ENCODE measurements at regions not wholly inside any gene's neighbourhood (a gene's known extent, or its start where the extent isn't known, plus 50 kb on each side); places are given as distances from the start of the nearest gene placed in this dataset.
"Not testable (repeated sequence)": the region's sequence is repeated elsewhere in the genome, so short reads cannot be mapped to it uniquely, and the experiment has no call there.

DNA sequence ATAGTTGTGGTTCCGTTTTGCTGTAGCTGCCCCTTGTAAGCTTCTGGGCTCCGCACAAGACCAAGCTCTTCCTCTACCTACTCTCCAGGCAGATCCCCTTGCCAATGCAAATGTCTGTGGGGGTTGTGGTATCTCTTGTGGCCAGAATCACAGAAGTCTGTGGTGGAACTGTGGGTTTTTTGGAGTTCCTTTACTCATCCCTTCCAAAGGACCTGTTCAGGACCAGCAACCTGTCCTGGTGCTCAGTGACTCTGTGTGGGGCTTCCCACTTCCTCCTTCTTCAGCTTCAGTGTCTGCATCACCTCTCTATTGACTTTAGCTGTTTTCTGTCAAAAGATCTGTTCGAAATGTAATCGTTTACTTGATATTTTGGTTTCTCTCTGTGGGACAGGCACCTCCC lies 441.3 kb upstream of the ADAMTSL1 start:
- DNase-seq (ENCODE audit: low read depth), result no peak

DNA sequence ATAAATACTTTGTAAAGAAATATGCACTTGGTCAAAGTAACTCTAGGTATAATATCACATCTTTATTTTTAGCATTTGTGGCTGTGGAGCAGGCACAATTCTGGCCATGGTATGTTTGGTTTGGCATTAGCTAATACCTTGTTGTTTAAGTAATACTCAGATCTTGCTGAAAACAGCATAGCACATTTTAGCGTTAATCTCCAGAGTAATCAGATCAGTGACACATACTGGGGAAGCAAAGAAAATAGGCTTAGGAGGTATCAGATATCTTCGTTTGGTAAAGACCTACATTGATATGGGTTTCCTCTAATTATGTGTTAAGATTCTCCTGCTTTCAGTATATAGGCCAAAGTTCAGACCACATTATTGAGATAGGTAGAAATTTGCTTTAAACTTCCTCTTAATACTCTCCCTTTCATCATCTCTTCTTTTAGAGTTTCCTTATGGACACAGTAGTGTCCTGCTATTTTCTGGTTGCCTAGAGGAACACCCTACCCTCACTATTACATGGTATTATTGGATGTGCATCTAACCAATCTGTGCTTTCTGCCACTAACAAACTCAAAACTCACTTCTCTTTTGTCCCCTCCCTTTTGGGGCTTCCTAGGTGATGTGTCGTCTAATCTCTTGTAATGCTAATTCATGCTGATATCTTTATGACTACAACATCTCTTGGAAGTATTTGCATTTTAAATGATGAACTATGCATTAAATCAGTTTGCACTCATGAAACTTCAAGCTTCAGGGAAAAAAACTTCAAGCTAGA lies 437.3 kb upstream of the ADAMTSL1 start:
- no peak for DNase-seq (ENCODE audit: low read depth)

DNA sequence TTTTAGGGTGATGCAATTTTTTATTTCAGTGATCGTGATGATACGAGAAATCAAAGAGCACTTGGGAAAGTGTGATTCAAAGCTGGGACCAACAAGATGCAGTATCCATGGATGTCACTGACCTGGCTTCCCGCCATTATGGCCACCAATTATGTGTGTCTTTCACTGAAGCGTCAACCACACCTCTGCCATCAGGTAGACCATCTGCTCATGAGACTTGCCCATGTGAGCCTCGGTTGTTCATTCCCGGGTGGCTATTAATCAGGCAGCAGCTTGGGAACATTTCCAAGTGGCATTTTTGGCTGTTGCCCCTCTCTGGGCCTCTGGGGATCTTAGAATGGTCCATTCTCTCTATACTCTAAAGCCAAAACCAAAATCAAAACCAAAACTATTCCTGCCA lies 436.0 kb upstream of the ADAMTSL1 start:
- DNase-seq (ENCODE audit: low read depth), result no peak

DNA sequence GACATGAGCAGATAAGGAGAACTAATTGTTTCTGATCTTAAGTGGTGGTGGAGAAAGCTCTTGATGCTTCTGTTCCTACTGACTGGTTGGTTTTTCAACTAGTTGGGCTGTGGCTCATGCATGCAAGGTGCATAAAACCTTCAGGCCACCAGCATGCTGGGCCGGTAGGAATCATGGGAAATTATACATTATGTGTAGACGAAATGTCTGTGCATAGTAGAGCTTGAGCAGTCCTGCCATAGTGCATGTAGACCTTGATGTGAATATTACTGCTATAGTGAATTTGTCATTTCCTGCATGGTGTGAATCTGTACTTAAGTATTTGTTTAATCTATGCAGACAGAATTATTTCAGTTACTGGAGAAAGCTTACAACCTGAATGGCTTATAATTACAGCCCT lies 433.6 kb upstream of the ADAMTSL1 start:
- DNase-seq (ENCODE audit: low read depth), result no peak

DNA sequence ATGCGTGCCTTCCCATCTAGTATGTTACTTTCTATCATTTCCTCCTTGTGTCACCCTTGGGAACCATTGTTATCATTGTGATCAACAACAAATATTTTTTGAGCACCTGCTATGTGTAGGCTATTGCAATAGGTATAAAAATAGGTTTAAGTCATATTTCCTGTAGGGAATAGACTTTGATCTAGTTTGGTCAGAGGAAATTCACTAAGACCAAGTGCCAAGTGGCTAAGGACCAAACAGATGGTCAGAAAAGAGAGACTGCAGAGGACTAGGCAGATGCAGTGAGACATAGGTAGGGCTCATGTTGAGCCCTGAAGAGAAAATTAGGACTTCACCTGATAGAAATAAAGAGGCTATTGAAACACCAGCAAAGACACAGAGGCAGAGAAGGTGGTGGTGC lies 430.0 kb upstream of the ADAMTSL1 start:
- DNase-seq (ENCODE audit: low read depth), result no peak

DNA sequence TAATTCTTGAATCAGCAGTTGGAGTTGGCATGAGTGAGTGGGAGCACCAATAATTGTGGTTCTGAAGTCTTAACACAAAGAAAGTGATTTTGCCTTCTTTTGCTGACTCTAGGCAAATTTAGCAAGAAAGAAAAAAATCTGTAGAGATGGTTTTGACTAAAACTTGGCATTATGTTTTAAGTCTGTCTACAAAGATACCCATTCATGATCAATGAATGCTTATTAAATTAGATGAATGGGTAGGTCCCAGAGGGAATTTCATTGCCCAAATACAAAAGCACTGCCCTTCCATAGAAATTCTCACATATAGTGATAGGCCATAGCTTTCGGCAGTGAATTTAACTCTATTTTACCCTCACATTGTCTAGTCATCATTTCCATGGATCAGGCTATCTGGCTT lies 428.6 kb upstream of the ADAMTSL1 start:
- DNase-seq (ENCODE audit: low read depth), result no peak

DNA sequence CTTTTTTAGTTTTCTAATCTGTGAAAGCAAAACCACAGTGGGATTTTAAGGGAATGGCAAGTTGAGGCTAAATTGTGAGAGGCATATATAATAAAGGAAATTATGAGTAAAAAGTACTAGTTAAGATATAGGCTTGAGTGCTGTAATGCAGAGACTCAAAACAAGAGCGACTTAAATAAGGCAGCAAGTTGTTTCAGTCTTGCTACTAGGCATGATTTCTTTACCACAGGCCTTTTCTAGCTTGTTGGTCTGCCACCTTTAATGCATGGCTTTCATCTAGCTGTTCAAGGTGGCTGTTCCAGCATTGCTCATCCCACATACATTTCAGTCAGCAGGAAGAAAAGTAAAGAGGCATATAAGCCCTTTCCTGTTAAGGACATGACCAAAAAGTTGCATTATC lies 427.9 kb upstream of the ADAMTSL1 start:
- DNase-seq (ENCODE audit: low read depth), result no peak

DNA sequence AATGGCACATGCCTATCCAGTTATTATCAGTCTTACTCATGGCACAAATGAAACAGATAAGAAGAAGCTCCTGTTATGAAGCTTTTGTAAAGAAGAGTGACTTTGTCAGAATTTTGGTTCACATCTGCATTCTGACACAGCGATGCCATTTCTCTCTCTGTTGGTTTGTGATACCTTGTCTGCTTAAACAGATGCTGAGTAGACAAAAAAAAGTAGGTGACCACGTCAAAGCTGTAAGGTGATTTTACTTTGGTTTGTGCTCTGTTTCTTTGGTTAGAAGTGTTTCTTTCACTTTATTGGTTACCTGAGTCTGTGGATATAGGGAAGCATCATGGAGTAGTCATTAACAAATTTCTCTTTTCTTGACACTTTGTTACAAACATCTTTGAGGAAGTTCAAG lies 422.3 kb upstream of the ADAMTSL1 start:
- DNase-seq (ENCODE audit: low read depth), result no peak

DNA sequence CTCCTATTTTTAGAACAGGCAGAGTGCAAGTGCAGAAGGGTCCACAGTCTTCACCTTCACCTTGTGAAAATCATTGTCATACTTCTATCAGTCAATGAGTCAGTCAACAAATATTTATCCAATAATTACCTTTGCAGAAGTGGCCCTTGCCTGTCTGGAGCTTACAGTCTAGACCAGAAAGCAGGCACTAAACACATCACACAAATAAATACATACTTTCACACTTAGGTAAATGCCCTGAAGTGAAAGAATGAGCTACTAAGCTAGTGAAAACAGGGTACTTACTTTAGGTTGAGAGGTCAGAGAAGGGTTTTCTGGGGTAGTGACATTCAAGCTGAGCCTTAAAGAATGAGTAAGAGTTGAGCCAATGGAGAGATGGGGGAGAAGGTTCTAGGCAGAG lies 421.9 kb upstream of the ADAMTSL1 start:
- no peak for DNase-seq (ENCODE audit: low read depth)

DNA sequence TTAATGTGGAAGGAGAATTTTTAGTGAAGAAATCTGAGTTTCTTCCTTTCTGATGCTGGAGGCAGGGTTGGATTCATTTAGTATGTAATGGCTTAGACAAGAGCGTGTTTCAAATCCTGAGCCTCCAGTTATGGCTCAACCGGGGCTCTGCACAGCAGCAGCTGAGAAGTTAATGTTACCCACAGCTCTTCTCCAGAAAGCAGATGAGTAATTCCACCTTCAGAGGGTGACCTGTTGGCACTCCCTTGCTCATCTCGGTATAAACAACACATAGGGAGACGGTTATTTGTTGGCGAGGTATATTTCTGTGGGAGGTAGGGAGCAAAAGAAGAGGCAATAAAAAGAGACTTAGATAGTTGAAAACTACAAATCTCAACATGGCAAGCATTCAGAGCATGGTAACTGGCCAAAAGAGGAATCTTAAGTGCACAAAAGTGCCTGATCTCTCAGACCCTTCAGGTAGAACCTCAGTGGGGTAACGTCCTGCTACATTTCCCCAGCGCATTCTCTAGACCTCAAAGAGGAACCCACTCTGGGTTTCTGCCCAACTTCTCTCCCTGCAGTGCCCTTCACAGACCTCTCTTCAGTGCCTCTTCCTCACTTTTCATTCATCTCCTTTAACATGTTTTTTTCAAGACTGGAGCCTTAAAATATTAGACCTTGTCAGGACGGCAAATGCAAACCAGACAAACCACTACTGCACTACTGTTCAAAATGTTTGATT lies 417.5 kb upstream of the ADAMTSL1 start:
- DNase-seq (ENCODE audit: low read depth), result no peak

DNA sequence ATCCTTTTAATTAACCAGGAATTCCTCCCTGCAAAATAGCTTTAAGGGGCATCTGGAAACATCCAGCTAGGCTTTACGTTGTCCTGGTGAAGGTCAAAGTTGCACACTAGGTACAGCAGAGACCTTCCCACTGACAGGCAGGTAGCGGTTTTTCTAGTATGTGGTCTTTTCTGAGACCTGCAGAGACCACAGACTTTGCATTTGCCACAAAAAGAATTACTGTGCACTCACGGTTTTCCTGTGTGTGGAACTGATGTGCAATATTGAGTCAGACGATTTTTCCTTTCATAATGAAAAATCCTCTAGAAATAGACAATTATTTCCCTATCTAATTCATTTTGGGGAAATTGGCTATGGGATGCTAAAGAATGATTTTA lies 417.0 kb upstream of the ADAMTSL1 start:
- DNase-seq (ENCODE audit: low read depth), result no peak

DNA sequence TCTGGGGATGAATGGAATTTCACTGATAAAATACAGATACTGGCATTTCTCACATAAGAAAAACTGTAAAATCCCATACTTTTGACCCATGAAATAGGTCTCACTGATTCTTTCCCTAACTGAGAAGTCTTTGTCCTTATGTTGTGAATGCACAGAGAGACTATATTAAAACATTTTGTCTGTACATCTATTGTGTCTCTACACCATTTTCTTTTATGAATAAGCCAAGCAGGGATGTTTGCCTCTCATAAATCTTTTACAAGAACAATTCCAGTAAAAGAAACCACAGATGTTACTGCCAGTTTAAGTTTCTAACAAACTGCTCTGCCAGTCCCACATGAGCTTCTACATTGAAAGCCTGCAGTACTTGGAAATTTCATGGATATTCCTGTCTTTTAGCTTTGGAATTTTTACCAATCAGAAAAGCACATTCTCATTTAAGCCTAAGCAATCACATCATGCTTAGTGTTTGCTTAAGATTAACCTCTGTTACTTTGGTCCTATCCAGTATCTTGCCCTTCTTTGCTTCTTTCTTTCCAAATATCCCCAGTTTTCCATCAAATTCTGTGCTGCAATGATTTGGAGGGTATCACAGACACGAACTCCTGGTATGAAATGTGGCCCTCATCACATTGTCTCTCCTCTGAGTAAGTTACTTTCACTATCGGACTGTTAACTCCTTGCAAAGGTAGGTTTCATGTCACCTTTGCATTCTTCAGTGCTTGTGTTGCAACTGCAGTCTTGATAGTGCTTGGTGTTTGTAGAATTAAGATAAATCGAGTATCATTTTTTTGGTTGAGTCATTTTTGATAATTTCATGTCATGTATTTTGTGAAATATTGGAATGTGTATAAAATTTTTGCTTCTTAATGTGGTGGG lies 415.1 kb upstream of the ADAMTSL1 start:
- no peak for DNase-seq (ENCODE audit: low read depth)

DNA sequence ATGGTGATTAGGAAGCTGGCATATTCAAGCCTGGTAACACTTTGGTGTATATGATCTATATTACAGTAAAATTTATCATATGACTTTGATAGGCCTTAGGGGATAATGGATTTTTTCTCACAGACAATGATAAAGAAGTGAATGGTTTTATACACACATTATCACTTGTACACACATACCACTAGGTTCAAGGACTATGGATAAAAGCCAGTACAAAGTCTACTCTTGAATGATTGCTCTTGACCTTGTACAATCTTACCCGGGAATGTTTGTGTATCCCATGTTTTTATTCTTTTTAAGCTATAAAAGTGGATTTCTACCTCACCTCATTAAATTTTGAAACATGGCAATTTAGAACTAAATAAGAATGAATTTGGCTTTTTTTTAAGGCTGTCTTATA lies 414.5 kb upstream of the ADAMTSL1 start:
- DNase-seq (ENCODE audit: low read depth), result no peak

DNA sequence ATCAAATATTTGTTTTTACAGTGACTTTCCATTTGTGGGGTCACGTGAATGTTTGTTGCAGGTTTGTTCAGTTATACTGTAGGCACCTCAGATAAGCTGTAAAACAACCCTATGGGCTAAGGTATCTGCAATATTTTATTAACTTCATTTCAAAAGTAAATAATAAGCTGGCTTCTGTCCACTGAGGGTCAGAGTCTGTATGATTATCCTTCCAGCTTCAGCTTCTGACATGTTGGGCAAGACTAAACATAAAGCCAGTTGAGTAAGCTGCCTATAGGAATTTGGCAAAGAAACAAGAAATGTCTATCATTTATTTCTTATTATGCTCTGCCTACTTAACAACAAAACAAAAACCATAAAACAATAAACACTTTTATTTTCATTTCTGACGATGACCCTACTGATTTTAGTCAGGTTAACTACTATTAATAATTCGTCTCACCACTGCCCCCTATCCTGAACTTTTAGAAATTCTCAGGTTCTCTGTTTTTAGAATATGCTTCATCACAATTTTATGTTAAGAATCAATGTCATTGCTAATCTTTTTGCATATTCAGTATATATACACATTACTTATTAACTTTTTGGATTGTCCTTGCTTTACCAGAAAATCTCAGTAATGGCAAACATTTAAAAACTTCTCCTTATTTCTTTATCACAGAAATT lies 413.6 kb upstream of the ADAMTSL1 start:
- DNase-seq (ENCODE audit: low read depth), result no peak

DNA sequence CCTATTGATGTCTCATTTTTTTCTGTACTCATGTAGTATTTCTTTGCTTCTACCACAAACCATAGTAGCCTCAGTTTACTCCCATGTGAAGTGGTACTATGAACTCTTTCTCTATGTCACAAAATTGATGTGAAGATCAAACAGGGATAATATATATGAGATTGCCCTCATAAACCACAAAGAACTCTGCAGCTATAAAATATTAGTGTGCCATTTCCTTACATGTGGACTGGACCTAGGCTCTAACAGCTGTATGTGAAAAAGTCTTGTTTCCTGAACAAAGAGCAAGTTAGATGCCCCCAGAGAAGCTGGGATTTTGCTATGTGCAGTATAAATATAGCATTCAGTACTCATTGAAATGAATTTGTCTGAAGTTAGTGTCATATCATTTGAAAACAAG lies 412.6 kb upstream of the ADAMTSL1 start:
- no peak for DNase-seq (ENCODE audit: low read depth)

DNA sequence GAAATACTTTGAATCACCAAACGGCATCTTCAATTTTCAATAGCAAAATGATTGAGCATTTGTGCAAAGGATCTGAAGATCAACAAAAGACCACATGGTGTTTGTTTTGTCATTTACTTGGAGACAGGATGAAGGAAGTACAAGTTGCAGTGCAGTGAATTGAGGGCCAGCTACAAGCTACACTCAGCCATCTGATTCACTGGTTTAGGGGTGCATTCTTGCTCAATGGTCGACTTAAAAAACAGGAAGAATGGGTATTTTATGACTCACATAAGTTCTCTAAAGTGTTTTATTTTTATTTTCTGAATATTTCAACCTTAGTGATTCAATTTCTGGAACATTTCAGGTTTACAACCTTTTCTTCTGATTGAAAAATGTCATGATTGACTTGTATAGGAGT lies 412.1 kb upstream of the ADAMTSL1 start:
- no peak for DNase-seq (ENCODE audit: low read depth)

DNA sequence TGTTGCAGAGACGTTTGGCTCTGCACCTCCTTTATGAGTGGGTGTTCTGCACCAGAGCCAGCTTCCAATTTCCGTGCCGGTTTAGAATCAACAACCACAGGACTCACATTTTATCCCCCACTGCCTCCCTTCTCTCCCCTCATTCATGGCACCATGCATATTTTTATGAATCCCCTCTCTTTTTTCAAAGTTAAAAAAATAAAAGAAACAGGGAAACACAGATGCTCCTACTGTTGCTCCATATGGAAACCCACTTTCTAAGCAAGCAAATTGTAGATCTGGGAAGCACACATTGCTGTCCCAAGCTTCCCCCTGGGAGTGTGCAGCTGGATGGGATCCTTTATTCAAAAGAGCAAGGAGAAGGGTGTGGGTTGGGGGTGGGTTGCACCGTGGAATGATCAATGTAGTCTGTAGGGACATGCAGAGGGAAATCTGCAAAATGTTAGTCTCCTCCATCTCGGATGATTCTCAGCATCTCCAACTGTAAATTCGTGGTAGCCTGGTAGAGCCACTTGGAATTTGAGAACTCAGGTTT lies 410.0 kb upstream of the ADAMTSL1 start:
- DNase-seq (ENCODE audit: low read depth), result no peak

DNA sequence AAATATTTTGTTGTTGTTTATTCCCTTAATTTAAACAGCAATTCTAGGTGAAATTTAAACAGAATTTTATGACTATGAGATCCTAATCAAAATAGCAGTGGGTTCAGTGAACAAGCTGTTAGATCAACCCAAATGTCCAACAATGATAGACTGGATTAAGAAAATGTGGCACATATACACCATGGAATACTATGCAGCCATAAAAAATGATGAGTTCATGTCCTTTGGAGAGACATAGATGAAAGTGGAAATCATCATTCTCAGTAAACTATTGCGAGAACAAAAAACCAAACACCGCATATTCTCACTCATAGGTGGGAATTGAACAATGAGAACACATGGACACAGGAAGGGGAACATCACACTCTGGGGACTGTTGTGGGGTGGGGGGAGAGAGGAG lies 407.3 kb upstream of the ADAMTSL1 start:
- DNase-seq (ENCODE audit: low read depth), result not testable (repeated sequence)

DNA sequence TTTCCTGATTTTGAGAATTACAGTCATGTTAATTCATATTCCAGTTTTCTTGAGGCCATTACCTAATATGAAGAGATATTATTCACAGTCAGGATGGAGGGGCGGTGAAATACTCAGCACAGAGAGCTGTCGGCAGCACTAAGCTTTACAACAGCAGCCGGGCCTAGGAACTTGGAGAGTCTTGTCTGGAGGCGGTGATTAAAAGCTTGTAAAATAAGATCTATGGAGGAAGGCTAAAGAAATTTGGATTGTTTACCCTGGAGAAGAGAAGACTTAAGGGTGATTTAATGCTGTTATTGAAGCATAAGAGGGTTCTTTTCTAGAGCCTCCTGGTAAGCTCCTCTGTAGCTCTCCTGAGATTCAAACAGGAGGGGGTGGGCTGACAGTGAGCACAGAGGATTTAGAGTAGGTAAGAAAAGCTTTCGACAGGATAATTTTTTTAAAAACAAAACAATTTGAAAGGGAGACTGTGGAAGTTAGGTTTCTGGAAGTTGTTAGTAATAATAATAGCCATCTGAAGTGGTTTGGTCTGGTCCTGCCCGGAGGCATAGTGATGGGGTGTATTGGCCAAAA lies 406.3 kb upstream of the ADAMTSL1 start:
- no peak for DNase-seq (ENCODE audit: low read depth)

DNA sequence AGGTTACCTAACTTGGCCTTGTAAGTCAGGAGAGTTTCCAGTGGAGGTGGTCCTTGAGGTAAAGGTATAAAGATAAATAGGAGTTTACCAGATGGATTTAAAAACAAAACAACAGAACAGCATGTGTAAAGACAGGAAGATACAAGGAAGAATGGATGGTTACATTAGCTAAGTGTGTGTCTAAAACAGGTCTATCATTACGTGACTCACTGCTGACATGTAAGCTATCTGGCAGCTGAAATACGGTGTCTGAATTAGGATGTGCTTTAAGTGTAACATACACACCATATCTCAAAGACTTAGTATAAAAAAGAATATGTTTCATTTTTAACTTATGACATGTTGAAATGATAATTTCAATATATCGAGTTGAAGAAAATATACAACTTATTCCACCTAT lies 405.1 kb upstream of the ADAMTSL1 start:
- no peak for DNase-seq (ENCODE audit: low read depth)

DNA sequence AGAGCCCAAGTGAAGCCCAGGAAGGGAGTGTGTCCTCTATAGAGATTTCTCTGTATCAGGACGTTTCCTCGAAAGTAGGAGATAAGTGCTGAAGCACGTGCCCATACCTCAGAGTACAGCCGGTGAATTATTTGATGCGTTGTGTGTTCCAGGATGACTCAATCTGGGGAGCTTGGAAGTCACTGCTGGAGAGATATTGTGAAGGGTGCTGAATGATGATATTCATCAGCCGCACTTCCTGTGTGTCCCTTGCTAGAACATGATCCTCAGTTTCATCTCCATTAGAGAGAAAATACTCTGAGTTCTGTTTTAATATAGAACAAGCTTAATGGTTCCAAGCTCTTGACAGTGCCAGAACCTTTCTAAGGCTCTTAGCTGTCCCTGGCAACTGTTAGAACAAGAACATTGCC lies 402.3 kb upstream of the ADAMTSL1 start:
- DNase-seq (ENCODE audit: low read depth), result no peak

DNA sequence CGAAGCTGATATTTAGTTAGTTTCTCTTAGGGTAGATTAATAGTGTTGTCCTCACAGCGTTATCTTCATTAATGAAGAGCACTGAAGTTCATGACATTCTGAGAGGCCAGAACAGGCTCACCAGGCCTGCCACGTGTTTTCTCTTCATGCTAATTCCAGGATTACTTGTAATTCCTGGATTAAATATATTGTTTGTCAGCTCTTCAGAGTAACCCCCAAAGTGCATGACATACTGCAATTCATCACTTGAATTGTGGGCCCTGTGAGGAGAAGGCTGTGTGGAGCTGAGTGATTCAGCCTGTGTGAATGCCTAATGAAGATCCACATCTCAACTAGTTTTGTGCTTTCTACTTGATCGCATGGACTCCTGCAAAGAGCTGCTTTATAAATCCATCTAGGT lies 401.0 kb upstream of the ADAMTSL1 start:
- no peak for DNase-seq (ENCODE audit: low read depth)
